ENCODE measurements at regions not wholly inside any gene's neighbourhood (a gene's known extent, or its start where the extent isn't known, plus 50 kb on each side); places are given as distances from the start of the nearest gene placed in this dataset.

GRCh38 chr3:117137065-117137464, 427.5 kb downstream of the TUSC7 start:
- TF ChIP-seq CTCF (IDR thresholded peaks at IDR 0.05; ENCODE audit: borderline replicate concordance, extremely low read depth, low read length, poor library complexity, severe bottlenecking) = no peak
- TF ChIP-seq EZH2 (IDR thresholded peaks at IDR 0.05; ENCODE audit: borderline replicate concordance, low read depth, low read length, severe bottlenecking) = no peak
